Activated T-helper 2 cell treated with anti-CD3 and anti-CD28 coated beads, Interferon-gamma antibody, Interleukin-2, Interleukin-4, amounts not matched to agents 10 μg/mL and 5 μg/mL and 100 μg/mL, durations not matched to agents 14 hours and 24 hours and 36 hours (primary cell): ENCODE measurements at regions not wholly inside any gene's neighbourhood (a gene's known extent, or its start where the extent isn't known, plus 50 kb on each side); places are given as distances from the start of the nearest gene placed in this dataset.

Experiments used
- DNase-seq: peaks from one replicate; pipeline ENCODE4 v3.0.0; 2021; ENCODE audit warnings: low spot score
- H3K27ac Mint-ChIP-seq: one replicate; pipeline ENCODE4 v1.8.0; 2021; ENCODE audit warnings: mixed read lengths
- H3K27me3 Mint-ChIP-seq: one replicate; pipeline ENCODE4 v1.8.0; 2021; ENCODE audit warnings: low read depth, mixed read lengths
- H3K36me3 Mint-ChIP-seq: one replicate; pipeline ENCODE4 v1.8.0; 2021; ENCODE audit warnings: low read depth, mixed read lengths
- H3K4me1 Mint-ChIP-seq: one replicate; pipeline ENCODE4 v1.8.0; 2021; ENCODE audit warnings: low read depth, mixed read lengths
- H3K4me3 Mint-ChIP-seq: one replicate; pipeline ENCODE4 v1.8.0; 2021; ENCODE audit warnings: low read depth, mild to moderate bottlenecking, moderate library complexity, mixed read lengths
- H3K9me3 Mint-ChIP-seq: one replicate; pipeline ENCODE4 v1.8.0; 2021; ENCODE audit warnings: mixed read lengths
- intact Hi-C: fragments of 100-400 bp; cut with micrococcal nuclease; formaldehyde crosslinking; loops from one replicate; pipeline ENCODE4 v1.15.1; 2023

GRCh38 chr1:239260842-239261241, 125.5 kb upstream of the CHRM3 start:
- no peaks in the 10 kb centered on the region for H3K27me3 Mint-ChIP-seq
- H3K36me3 Mint-ChIP-seq, result no peaks in the 10 kb centered on the region
- no peak overlapping the region for H3K27ac Mint-ChIP-seq
- H3K4me1 Mint-ChIP-seq, result no peaks in the 10 kb centered on the region
- no peak for DNase-seq
- H3K4me3 Mint-ChIP-seq, result no peak overlapping the region
- intact Hi-C loops, result no loop called here
- H3K9me3 Mint-ChIP-seq, result no peaks in the 10 kb centered on the region

GRCh38 chr1:239255628-239256160, 130.7 kb upstream of the CHRM3 start:
- DNase-seq, result no peak
- no peak overlapping the region for H3K27ac Mint-ChIP-seq
- H3K9me3 Mint-ChIP-seq, result no peaks in the 10 kb centered on the region
- no peaks in the 10 kb centered on the region for H3K4me1 Mint-ChIP-seq
- H3K36me3 Mint-ChIP-seq, result no peaks in the 10 kb centered on the region
- H3K27me3 Mint-ChIP-seq, result no peaks in the 10 kb centered on the region
- no peak overlapping the region for H3K4me3 Mint-ChIP-seq
- intact Hi-C loops, result no loop called here

GRCh38 chr1:239254999-239255398, 131.4 kb upstream of the CHRM3 start:
- H3K27ac Mint-ChIP-seq, result no peak overlapping the region
- no peak overlapping the region for H3K4me3 Mint-ChIP-seq
- no peaks in the 10 kb centered on the region for H3K9me3 Mint-ChIP-seq

GRCh38 chr1:239253032-239253431, 133.3 kb upstream of the CHRM3 start:
- H3K9me3 Mint-ChIP-seq, result no peaks in the 10 kb centered on the region
- no peak for DNase-seq
- intact Hi-C loops, result no loop called here
- H3K27ac Mint-ChIP-seq, result no peak overlapping the region
- H3K4me3 Mint-ChIP-seq, result no peak overlapping the region
- H3K4me1 Mint-ChIP-seq, result no peaks in the 10 kb centered on the region
- no peaks in the 10 kb centered on the region for H3K36me3 Mint-ChIP-seq
- no peaks in the 10 kb centered on the region for H3K27me3 Mint-ChIP-seq

More at GRCh38 chr1:239254999-239255398, 131.4 kb upstream of the CHRM3 start:
- Mint-ChIP-seq H3K27me3 (no peaks in the 10 kb centered on the region), H3K36me3 (no peaks in the 10 kb centered on the region), H3K4me1 (no peaks in the 10 kb centered on the region)
- intact Hi-C loops, result no loop called here
- DNase-seq, result no peak

- no peaks in the 10 kb centered on the region for H3K27me3 Mint-ChIP-seq
- no peaks in the 10 kb centered on the region for H3K9me3 Mint-ChIP-seq
- no peaks in the 10 kb centered on the region for H3K4me1 Mint-ChIP-seq
- no peak for DNase-seq
- intact Hi-C loops, result no loop called here
- no peaks in the 10 kb centered on the region for H3K36me3 Mint-ChIP-seq
- H3K27ac Mint-ChIP-seq, result no peak overlapping the region
- no peak overlapping the region for H3K4me3 Mint-ChIP-seq
Observed at GRCh38 chr1:239250353-239251035, 135.9 kb upstream of the CHRM3 start.

GRCh38 chr1:239247285-239247684, 139.1 kb upstream of the CHRM3 start:
- DNase-seq, result no peak
- H3K9me3 Mint-ChIP-seq, result no peaks in the 10 kb centered on the region
- H3K4me3 Mint-ChIP-seq, result no peak overlapping the region
- intact Hi-C loops, result no loop called here
- H3K27me3 Mint-ChIP-seq, result no peaks in the 10 kb centered on the region
- no peaks in the 10 kb centered on the region for H3K4me1 Mint-ChIP-seq
- no peak overlapping the region for H3K27ac Mint-ChIP-seq
- H3K36me3 Mint-ChIP-seq, result no peaks in the 10 kb centered on the region

GRCh38 chr1:239244084-239244483, 142.3 kb upstream of the CHRM3 start:
- H3K36me3 Mint-ChIP-seq, result no peaks in the 10 kb centered on the region
- intact Hi-C loops, result no loop called here
- no peaks in the 10 kb centered on the region for H3K27me3 Mint-ChIP-seq
- H3K4me1 Mint-ChIP-seq, result no peaks in the 10 kb centered on the region
- no peaks in the 10 kb centered on the region for H3K9me3 Mint-ChIP-seq
- DNase-seq, result no peak
- H3K27ac Mint-ChIP-seq, result no peak overlapping the region
- no peak overlapping the region for H3K4me3 Mint-ChIP-seq

GRCh38 chr1:239243006-239243405, 143.4 kb upstream of the CHRM3 start:
- H3K4me3 Mint-ChIP-seq, result no peak overlapping the region
- no peak overlapping the region for H3K27ac Mint-ChIP-seq
- intact Hi-C loops, result no loop called here
- no peaks in the 10 kb centered on the region for H3K36me3 Mint-ChIP-seq
- no peaks in the 10 kb centered on the region for H3K9me3 Mint-ChIP-seq
- H3K27me3 Mint-ChIP-seq, result no peaks in the 10 kb centered on the region
- no peaks in the 10 kb centered on the region for H3K4me1 Mint-ChIP-seq
- DNase-seq, result no peak

- Mint-ChIP-seq H3K4me3 (no peak overlapping the region), H3K27me3 (no peaks in the 10 kb centered on the region), H3K4me1 (no peaks in the 10 kb centered on the region), H3K9me3 (no peaks in the 10 kb centered on the region), H3K36me3 (no peaks in the 10 kb centered on the region), H3K27ac (no peak overlapping the region)
- DNase-seq, result no peak
- intact Hi-C loops, result no loop called here
Observed at GRCh38 chr1:239242404-239242803, 144.0 kb upstream of the CHRM3 start.

- no peaks in the 10 kb centered on the region for H3K4me1 Mint-ChIP-seq
- no peaks in the 10 kb centered on the region for H3K27me3 Mint-ChIP-seq
- intact Hi-C loops, result no loop called here
- H3K4me3 Mint-ChIP-seq, result no peak overlapping the region
- no peaks in the 10 kb centered on the region for H3K9me3 Mint-ChIP-seq
- no peak for DNase-seq
- no peak overlapping the region for H3K27ac Mint-ChIP-seq
- H3K36me3 Mint-ChIP-seq, result no peaks in the 10 kb centered on the region
Observed at GRCh38 chr1:239240736-239241135, 145.6 kb upstream of the CHRM3 start.

- intact Hi-C loops, result no loop called here
- Mint-ChIP-seq H3K36me3 (no peaks in the 10 kb centered on the region), H3K27ac (no peak overlapping the region), H3K4me1 (no peaks in the 10 kb centered on the region), H3K9me3 (no peaks in the 10 kb centered on the region), H3K27me3 (no peaks in the 10 kb centered on the region), H3K4me3 (no peak overlapping the region)
- no peak for DNase-seq
Observed at GRCh38 chr1:239239529-239239928, 146.8 kb upstream of the CHRM3 start.

- Mint-ChIP-seq H3K4me1 (no peaks in the 10 kb centered on the region), H3K27ac (no peak overlapping the region), H3K27me3 (no peaks in the 10 kb centered on the region), H3K36me3 (no peaks in the 10 kb centered on the region), H3K9me3 (no peaks in the 10 kb centered on the region), H3K4me3 (no peak overlapping the region)
- intact Hi-C loops, result no loop called here
- DNase-seq, result no peak
Observed at GRCh38 chr1:239237912-239238311, 148.5 kb upstream of the CHRM3 start.

- no peaks in the 10 kb centered on the region for H3K36me3 Mint-ChIP-seq
- no peak overlapping the region for H3K27ac Mint-ChIP-seq
- DNase-seq, result no peak
- intact Hi-C loops, result no loop called here
- no peaks in the 10 kb centered on the region for H3K27me3 Mint-ChIP-seq
- H3K4me1 Mint-ChIP-seq, result no peaks in the 10 kb centered on the region
- no peaks in the 10 kb centered on the region for H3K9me3 Mint-ChIP-seq
- H3K4me3 Mint-ChIP-seq, result no peak overlapping the region
Observed at GRCh38 chr1:239233626-239234025, 152.7 kb upstream of the CHRM3 start.

- Mint-ChIP-seq H3K4me3 (no peak overlapping the region), H3K9me3 (peaks cover 2% of the 10 kb centered on the region), H3K36me3 (no peaks in the 10 kb centered on the region), H3K4me1 (no peaks in the 10 kb centered on the region), H3K27ac (no peak overlapping the region), H3K27me3 (no peaks in the 10 kb centered on the region)
- intact Hi-C loops, result no loop called here
- DNase-seq, result no peak
Observed at GRCh38 chr1:239232921-239233320, 153.4 kb upstream of the CHRM3 start.
